ENCODE measurements at regions not wholly inside any gene's neighbourhood (a gene's known extent, or its start where the extent isn't known, plus 50 kb on each side); places are given as distances from the start of the nearest gene placed in this dataset.

DNA sequence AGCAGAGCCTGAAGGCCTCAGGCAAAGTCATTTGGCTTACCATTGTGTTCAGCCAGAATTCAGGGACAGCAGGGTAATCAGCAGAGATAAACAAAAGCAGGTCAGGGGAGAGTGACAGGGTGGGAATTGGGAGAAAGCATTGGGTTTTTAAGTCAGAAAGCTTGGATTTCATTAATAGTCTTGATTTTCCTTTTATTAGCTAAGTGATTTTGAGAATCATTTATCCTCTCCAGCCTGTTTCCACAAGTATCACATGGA is 410.1 kb downstream of the HNRNPD start:
- TF ChIP-seq, protein P1, sequence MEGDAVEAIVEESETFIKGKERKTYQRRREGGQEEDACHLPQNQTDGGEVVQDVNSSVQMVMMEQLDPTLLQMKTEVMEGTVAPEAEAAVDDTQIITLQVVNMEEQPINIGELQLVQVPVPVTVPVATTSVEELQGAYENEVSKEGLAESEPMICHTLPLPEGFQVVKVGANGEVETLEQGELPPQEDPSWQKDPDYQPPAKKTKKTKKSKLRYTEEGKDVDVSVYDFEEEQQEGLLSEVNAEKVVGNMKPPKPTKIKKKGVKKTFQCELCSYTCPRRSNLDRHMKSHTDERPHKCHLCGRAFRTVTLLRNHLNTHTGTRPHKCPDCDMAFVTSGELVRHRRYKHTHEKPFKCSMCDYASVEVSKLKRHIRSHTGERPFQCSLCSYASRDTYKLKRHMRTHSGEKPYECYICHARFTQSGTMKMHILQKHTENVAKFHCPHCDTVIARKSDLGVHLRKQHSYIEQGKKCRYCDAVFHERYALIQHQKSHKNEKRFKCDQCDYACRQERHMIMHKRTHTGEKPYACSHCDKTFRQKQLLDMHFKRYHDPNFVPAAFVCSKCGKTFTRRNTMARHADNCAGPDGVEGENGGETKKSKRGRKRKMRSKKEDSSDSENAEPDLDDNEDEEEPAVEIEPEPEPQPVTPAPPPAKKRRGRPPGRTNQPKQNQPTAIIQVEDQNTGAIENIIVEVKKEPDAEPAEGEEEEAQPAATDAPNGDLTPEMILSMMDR (IDR thresholded peaks at IDR 0.05), result no peak
- no peak for TF ChIP-seq ZFX (IDR thresholded peaks at IDR 0.05; ENCODE audit: borderline replicate concordance)

Measured in 22Rv1 (cell line).